Liver (tissue), 8 donors: ENCODE measurements at regions not wholly inside any gene's neighbourhood (a gene's known extent, or its start where the extent isn't known, plus 50 kb on each side); places are given as distances from the start of the nearest gene placed in this dataset.

Source experiments
- DNase-seq: peaks from one replicate; pipeline ENCODE4 v3.0.0-alpha.2; 2017; ENCODE audit warnings: low spot score
- H3K27ac ChIP-seq, 2 donors: one replicate each; pipeline ENCODE4 v1.7.0; 2013; ENCODE audit warnings: inconsistent platforms in 2 of 2, low read length in 2 of 2, control low read depth in 1 of 2, low read depth in 1 of 2, mild to moderate bottlenecking in 1 of 2
- H3K27me3 ChIP-seq, 4 donors: one replicate each; pipeline versions ENCODE4 v1.6.1 to v1.7.0; 2013; ENCODE audit warnings: low read length in 3 of 4, inconsistent platforms in 1 of 4, mild to moderate bottlenecking in 1 of 4, moderate library complexity in 1 of 4; ENCODE audit not compliant: control insufficient read depth in 4 of 4, insufficient read depth in 4 of 4
- H3K36me3 ChIP-seq, 4 donors: one replicate each; pipeline versions ENCODE4 v1.6.1 to v1.7.0; 2013; ENCODE audit warnings: low read length in 3 of 4, mild to moderate bottlenecking in 3 of 4, low read depth in 1 of 4, moderate library complexity in 1 of 4; ENCODE audit not compliant: control insufficient read depth in 4 of 4, insufficient read depth in 3 of 4
- H3K4me1 ChIP-seq, 4 donors: one replicate each; pipeline versions ENCODE4 v1.6.1 to v1.7.0; 2013; ENCODE audit warnings: low read length in 3 of 4, mild to moderate bottlenecking in 3 of 4, moderate library complexity in 1 of 4; ENCODE audit not compliant: control insufficient read depth in 4 of 4, insufficient read depth in 4 of 4
- H3K4me3 ChIP-seq, 3 donors: one replicate each; pipeline versions ENCODE4 v1.6.1 to v1.7.0; 2013; ENCODE audit warnings: low read length in 3 of 3, control low read depth in 1 of 3, low read depth in 1 of 3, mild to moderate bottlenecking in 1 of 3
- H3K9ac ChIP-seq, 2 donors: one replicate each; pipeline ENCODE4 v1.7.0; 2013; ENCODE audit warnings: low read length in 2 of 2, mild to moderate bottlenecking in 2 of 2, moderate library complexity in 2 of 2, control low read depth in 1 of 2, low read depth in 1 of 2
- H3K9me3 ChIP-seq, 4 donors: one replicate each; pipeline versions ENCODE4 v1.6.1 to v1.7.0; 2013; ENCODE audit warnings: low read length in 3 of 4; ENCODE audit not compliant: control insufficient read depth in 4 of 4
- EGR1 ChIP-seq, 2 donors: IDR thresholded peaks; 2 replicates each; pipeline ENCODE4 v1.6.1; 2016 to 2018; ENCODE audit warnings: antibody characterized with exemption in 2 of 2, low read depth in 2 of 2
- FOXA1 ChIP-seq: IDR thresholded peaks from 2 replicates; pipeline ENCODE4 v1.6.1; 2016; ENCODE audit warnings: antibody characterized with exemption
- FOXA2 ChIP-seq: IDR thresholded peaks from 2 replicates; pipeline ENCODE4 v1.6.1; 2016; ENCODE audit warnings: antibody characterized with exemption
- GABPA ChIP-seq, 2 donors: IDR thresholded peaks in 1 of 2; conservative IDR thresholded peaks in 1 of 2; 2 replicates each; pipeline ENCODE4 v1.6.1; 2016; ENCODE audit warnings: antibody characterized with exemption in 2 of 2, mild to moderate bottlenecking in 1 of 2, moderate library complexity in 1 of 2
- HNF4A ChIP-seq, 2 donors: conservative IDR thresholded peaks; 2 replicates each; pipeline ENCODE4 v1.6.1; 2016; ENCODE audit warnings: antibody characterized with exemption in 2 of 2, mild to moderate bottlenecking in 2 of 2
- HNF4G ChIP-seq: IDR thresholded peaks from 2 replicates; pipeline ENCODE4 v1.6.1; 2016; ENCODE audit warnings: antibody characterized with exemption
- JUND ChIP-seq, 2 donors: IDR thresholded peaks; 2 replicates each; pipeline ENCODE4 v1.6.1; 2016; ENCODE audit warnings: antibody characterized with exemption in 2 of 2
- NR2F2 ChIP-seq: IDR thresholded peaks from 2 replicates; pipeline ENCODE4 v1.6.1; 2016; ENCODE audit warnings: antibody characterized with exemption
- RAD21 ChIP-seq, 2 donors: IDR thresholded peaks; 2 replicates each; pipeline ENCODE4 v1.6.1; 2016; ENCODE audit warnings: antibody characterized with exemption in 2 of 2, mild to moderate bottlenecking in 2 of 2
- RXRA ChIP-seq, 2 donors: IDR thresholded peaks; 2 replicates each; pipeline ENCODE4 v1.6.1; 2017 to 2018; ENCODE audit warnings: antibody characterized with exemption in 2 of 2, mild to moderate bottlenecking in 1 of 2
- SP1 ChIP-seq: IDR thresholded peaks from 2 replicates; pipeline ENCODE4 v1.6.1; 2018; ENCODE audit warnings: antibody characterized with exemption, mild to moderate bottlenecking
- TAF1 ChIP-seq: conservative IDR thresholded peaks from 2 replicates; pipeline ENCODE4 v1.6.1; 2016; ENCODE audit warnings: antibody characterized with exemption, mild to moderate bottlenecking
- YY1 ChIP-seq: IDR thresholded peaks from 2 replicates; pipeline ENCODE4 v1.6.1; 2016; ENCODE audit warnings: antibody characterized with exemption, mild to moderate bottlenecking
- WGBS: extraction: QIAGEN DNeasy Blood & Tissue Kit; methylation state at CpG from one replicate; pipeline ENCODE4 v1.1.7; 2013; 5-methylcytosine and 5-hydroxymethylcytosine counted together
- TF ChIP-seq, protein P1 (sequence below): IDR thresholded peaks from 2 replicates; pipeline ENCODE4 v1.6.1; 2016; ENCODE audit warnings: antibody characterized with exemption
- TF ChIP-seq, protein P2 (sequence below): IDR thresholded peaks from 2 replicates; pipeline ENCODE4 v1.6.1; 2016; ENCODE audit warnings: antibody characterized with exemption
- TF ChIP-seq, protein P3 (sequence below): IDR thresholded peaks from 2 replicates; pipeline ENCODE4 v1.6.1; 2016; ENCODE audit warnings: antibody characterized with exemption
- TF ChIP-seq, protein P4 (sequence below): IDR thresholded peaks from 2 replicates; pipeline ENCODE4 v1.6.1; 2016; ENCODE audit warnings: antibody characterized with exemption, mild to moderate bottlenecking
- TF ChIP-seq, protein P5 (sequence below): fragments of 150-350 bp; IDR thresholded peaks from 2 replicates; pipeline ENCODE4 v1.5.1; 2017; ENCODE audit warnings: improper control_type of control experiment, low read depth, low read length; ENCODE audit not compliant: missing input control
- donor health status: healthy.
- donor health status: healthy.
- donor health status: healthy.
- donor health status: healthy.
- donor health status: healthy.

DNA sequence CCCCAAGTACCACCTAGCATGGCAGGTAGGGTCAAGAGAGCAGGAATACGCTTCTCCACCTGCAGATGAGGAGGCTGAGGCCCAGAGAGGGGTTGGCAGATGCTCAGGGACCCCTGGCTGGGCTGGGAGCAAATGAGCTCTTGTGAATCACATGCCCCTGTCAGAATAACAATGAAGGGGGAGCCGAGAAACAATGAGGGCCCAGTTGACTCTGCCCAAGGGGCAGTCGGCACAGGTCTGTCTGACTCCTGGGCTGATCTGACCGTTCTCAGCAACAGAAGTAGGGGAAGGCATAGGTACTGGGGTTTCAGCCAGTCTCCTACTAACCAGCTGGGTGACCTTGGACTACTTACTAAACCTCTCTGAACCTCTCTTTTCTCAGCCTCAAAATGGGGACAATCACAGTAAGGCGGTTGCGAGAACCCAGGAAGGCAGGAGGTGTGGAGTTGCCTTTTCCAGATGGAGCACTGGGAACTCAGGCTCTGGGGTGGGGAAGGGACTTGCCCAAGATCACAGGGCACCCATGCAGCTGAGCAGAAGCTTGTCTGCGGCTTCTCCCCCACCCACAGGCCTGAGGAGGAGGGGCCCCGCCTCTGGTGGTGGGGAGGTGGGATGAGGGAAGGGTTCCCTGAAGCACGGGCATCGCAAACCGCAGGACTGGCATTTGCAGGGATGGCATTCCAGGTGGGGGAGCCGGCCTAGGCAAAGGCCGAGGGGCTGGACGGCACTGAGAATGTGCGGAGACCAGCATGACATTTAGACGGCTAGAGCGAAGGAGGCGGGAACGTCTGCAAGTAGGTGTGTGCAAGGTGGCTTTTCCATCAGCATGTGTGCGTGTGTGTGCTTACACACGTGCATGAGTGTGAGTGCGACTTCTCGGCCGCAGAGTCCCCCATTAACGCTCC, 163.0 kb downstream of the MN1 start:
- Histone ChIP-seq H3K9me3 (no peaks in the 10 kb centered on the region), H3K4me3 (no peak overlapping the region), H3K36me3 (no peaks in the 10 kb centered on the region), H3K27ac (no peak overlapping the region), H3K27me3 (no peaks in the 10 kb centered on the region), H3K9ac (no peak overlapping the region), H3K4me1 (no peaks in the 10 kb centered on the region)
- no peak for TF ChIP-seq FOXA2
- no peak for TF ChIP-seq RAD21 (IDR thresholded peaks at IDR 0.05)
- no peak for TF ChIP-seq HNF4A (conservative IDR thresholded peaks at IDR 0.05)
- TF ChIP-seq, protein P1, sequence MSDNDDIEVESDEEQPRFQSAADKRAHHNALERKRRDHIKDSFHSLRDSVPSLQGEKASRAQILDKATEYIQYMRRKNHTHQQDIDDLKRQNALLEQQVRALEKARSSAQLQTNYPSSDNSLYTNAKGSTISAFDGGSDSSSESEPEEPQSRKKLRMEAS, result no peak
- TF ChIP-seq NR2F2, result no peak
- no peak for TF ChIP-seq FOXA1
- TF ChIP-seq, protein P2, sequence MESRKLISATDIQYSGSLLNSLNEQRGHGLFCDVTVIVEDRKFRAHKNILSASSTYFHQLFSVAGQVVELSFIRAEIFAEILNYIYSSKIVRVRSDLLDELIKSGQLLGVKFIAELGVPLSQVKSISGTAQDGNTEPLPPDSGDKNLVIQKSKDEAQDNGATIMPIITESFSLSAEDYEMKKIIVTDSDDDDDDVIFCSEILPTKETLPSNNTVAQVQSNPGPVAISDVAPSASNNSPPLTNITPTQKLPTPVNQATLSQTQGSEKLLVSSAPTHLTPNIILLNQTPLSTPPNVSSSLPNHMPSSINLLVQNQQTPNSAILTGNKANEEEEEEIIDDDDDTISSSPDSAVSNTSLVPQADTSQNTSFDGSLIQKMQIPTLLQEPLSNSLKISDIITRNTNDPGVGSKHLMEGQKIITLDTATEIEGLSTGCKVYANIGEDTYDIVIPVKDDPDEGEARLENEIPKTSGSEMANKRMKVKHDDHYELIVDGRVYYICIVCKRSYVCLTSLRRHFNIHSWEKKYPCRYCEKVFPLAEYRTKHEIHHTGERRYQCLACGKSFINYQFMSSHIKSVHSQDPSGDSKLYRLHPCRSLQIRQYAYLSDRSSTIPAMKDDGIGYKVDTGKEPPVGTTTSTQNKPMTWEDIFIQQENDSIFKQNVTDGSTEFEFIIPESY, result no peak
- no peak for TF ChIP-seq SP1
- no peak for TF ChIP-seq TAF1
- TF ChIP-seq, protein P3, sequence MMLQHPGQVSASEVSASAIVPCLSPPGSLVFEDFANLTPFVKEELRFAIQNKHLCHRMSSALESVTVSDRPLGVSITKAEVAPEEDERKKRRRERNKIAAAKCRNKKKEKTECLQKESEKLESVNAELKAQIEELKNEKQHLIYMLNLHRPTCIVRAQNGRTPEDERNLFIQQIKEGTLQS, result no peak
- TF ChIP-seq, protein P4, sequence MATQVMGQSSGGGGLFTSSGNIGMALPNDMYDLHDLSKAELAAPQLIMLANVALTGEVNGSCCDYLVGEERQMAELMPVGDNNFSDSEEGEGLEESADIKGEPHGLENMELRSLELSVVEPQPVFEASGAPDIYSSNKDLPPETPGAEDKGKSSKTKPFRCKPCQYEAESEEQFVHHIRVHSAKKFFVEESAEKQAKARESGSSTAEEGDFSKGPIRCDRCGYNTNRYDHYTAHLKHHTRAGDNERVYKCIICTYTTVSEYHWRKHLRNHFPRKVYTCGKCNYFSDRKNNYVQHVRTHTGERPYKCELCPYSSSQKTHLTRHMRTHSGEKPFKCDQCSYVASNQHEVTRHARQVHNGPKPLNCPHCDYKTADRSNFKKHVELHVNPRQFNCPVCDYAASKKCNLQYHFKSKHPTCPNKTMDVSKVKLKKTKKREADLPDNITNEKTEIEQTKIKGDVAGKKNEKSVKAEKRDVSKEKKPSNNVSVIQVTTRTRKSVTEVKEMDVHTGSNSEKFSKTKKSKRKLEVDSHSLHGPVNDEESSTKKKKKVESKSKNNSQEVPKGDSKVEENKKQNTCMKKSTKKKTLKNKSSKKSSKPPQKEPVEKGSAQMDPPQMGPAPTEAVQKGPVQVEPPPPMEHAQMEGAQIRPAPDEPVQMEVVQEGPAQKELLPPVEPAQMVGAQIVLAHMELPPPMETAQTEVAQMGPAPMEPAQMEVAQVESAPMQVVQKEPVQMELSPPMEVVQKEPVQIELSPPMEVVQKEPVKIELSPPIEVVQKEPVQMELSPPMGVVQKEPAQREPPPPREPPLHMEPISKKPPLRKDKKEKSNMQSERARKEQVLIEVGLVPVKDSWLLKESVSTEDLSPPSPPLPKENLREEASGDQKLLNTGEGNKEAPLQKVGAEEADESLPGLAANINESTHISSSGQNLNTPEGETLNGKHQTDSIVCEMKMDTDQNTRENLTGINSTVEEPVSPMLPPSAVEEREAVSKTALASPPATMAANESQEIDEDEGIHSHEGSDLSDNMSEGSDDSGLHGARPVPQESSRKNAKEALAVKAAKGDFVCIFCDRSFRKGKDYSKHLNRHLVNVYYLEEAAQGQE, result no peak
- no peak for TF ChIP-seq EGR1 (IDR thresholded peaks at IDR 0.05; ENCODE audit: low read depth in 2 of 2)
- TF ChIP-seq, protein P5, sequence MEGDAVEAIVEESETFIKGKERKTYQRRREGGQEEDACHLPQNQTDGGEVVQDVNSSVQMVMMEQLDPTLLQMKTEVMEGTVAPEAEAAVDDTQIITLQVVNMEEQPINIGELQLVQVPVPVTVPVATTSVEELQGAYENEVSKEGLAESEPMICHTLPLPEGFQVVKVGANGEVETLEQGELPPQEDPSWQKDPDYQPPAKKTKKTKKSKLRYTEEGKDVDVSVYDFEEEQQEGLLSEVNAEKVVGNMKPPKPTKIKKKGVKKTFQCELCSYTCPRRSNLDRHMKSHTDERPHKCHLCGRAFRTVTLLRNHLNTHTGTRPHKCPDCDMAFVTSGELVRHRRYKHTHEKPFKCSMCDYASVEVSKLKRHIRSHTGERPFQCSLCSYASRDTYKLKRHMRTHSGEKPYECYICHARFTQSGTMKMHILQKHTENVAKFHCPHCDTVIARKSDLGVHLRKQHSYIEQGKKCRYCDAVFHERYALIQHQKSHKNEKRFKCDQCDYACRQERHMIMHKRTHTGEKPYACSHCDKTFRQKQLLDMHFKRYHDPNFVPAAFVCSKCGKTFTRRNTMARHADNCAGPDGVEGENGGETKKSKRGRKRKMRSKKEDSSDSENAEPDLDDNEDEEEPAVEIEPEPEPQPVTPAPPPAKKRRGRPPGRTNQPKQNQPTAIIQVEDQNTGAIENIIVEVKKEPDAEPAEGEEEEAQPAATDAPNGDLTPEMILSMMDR, result no peak
- TF ChIP-seq JUND (IDR thresholded peaks at IDR 0.05), result no peak
- no peak for TF ChIP-seq HNF4G
- no peak for TF ChIP-seq GABPA (IDR thresholded peaks at IDR 0.05 in 1 of 2, conservative IDR thresholded peaks at IDR 0.05 in 1 of 2)
- no peak for TF ChIP-seq RXRA (IDR thresholded peaks at IDR 0.05)
- no peak for TF ChIP-seq YY1
- DNase-seq, result no peak
- 85% methylated on average over 25 of the region's 25 CpGs for WGBS
